HG03558 (cell line): ENCODE measurements at regions not wholly inside any gene's neighbourhood (a gene's known extent, or its start where the extent isn't known, plus 50 kb on each side); places are given as distances from the start of the nearest gene placed in this dataset.

Experiments used
- ATAC-seq: cut with Tn5 transposase; IDR thresholded peaks from one replicate; pipeline ENCODE4 v1.9.1; 2021; ENCODE audit warnings: moderate number of reproducible peaks; ENCODE audit not compliant: unreplicated experiment; ENCODE audit errors: extremely low read depth

DNA sequence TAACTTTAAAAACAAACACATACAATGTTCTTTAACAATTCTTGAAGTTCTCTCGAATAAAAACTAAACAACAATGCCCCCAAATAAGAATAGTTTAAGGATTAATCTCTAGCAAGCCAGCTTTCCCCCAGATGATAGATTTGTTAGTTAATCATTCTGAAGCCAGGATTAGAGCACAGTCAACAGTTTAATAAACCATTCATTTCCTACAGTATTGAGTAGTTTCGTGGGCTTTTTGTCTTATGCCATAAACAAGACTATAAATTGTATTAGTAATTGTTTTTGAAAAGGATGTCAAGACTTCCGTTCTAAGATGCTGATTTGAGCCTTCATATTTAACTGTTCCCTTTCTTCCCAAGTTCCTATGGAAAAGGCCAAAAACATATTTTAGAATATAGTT is 136.6 kb downstream of the PIK3R1 start:
- ATAC-seq, result no peak

DNA sequence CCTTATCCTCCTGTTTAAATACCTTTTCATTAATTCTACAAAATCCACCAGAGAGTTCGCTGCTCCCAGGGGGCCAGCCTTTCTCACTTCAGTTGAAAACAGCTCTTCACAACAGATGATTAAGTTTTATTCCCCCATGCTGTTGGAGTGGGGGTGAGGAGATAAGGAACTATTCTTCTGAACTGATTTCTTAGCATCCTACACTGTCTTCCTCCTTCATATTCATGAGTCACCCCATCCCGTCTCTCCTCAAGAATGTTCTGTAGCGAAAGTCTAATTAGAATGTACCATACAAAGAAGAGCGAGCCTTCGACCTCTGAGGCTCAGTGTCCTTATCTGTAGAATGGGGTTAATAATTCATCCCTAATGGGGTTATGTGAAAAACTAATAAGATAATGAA is 138.0 kb downstream of the PIK3R1 start:
- ATAC-seq, result no peak

DNA sequence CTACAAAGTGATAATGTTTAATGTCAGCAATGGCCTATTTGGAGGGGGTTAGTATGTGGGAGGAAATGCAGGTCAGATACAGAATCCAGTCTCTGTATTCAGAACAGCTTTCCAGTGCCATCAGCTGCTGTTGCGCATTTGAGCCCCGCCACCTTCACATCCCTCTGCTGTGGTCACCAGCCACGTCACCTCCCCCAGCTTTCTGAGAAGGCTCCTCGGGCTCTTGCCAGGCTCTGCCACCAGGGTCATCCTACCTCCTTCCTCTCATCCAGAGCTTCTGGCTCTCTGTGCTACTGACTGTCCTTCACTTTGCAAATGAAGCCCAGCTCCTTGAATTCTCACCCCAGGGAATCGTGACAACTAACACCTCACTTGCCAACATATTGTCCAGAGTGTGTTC is 138.8 kb downstream of the PIK3R1 start:
- ATAC-seq, result no peak

DNA sequence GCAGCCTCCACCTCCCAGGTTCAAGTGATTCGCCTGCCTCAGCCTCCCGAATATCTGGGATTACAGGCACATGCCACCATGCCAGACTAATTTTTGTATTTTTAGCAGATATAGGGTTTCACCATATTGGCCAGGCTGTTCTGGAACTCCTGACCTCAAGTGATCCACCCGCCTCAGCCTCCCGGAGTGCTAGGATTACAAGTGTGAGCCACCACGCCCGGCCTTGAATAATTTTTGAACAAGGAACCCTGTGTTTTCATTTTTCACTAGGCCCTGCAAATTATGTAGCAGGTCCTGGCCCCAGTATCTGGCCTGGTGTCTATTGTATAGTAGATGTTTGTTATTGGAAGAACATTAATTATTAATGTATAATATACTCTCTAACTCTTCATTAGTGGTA is 140.7 kb downstream of the PIK3R1 start:
- ATAC-seq, result no peak

DNA sequence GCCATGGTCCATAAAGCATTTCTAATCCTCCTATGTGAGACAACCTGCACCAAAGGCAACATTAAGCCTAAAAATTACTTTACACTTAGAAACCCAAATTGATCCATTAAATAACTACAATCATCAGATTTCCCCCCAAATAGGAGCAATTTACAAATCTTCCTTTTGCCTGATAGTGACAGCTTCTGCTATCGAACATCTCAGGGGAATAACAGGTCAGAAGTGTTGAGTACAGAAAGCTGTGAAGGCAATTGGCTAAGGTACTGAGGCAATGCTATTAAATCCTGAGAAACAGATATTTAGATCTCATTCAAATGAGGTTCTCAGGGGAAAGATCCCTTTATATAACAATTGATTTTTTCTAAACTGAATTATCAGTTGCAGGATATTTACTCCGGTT is 141.1 kb downstream of the PIK3R1 start:
- ATAC-seq, result no peak

DNA sequence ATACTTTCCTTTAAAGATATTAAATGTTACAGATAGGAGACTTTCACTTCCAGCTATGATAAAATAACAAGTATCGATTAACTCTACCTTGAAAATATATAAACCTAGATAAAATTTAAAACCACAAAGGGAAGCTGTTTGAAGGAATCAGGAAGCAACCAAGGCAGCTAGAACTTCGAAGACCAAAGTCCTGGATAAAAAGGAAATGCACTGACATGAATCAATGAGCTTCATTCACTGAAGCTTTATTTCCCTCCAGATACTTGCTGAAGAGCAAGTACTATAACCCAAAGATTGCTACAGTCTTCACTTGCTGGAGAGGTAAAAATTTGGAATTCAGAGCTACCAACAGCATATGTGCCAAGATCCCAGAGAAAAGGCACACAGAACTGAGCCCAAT is 144.1 kb downstream of the PIK3R1 start:
- ATAC-seq, result no peak

DNA sequence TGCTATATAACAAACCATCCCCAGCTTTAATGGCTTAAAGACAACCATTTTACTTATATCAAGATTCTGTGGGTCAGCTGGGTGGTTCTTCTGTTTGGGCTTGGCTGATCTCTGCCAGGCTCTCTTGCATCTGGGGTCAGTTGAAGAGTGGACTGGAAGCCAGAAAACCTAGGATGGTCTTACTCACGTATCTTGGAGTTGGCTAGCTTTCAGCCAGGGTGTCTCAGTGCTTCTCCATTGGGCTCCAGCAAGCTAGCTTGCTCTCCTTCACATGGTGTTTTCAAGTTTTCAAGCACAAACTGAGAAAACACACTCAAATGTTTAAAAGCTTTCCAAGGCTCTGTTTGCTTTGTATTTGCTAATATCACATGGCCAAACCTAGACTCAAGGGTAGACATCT is 146.8 kb downstream of the PIK3R1 start:
- no peak for ATAC-seq

DNA sequence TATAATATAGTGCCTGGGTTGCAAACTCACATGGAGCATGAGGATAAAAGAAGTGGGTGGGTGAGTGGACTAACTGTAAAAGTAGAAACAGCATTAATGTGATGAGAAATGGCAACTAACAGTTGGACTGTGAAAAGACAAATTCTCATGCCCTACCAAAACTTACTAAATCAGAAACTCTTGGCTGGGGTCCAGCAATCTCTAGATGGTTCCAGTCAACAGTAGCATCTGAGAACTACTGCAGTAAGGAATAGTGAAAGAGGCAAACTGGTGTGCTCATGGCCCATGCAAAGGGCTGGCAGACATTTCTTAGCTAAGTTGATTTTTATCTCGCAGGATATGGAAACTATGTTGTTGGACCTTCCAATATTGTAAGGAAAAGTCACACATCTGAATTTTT is 150.3 kb downstream of the PIK3R1 start:
- no peak for ATAC-seq

DNA sequence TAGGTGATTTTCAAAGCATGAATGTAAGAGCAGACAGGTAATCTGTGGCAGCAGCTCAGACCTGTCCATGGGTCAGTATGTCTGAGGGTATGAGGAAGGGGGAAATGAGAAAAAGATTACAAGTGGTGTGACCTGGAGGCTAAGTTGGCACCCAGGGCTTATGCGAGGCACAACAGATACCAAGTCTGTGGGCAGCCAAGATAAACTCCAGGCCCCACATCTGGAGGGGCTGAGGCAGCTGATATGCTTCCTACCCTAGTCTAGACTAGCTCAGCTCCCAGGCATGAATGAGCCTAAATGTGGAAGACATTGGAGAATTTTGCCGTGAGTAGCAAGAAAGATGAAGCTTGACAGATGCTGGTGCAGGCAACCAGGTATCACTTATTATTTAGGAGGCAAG is 151.7 kb downstream of the PIK3R1 start:
- ATAC-seq, result no peak

DNA sequence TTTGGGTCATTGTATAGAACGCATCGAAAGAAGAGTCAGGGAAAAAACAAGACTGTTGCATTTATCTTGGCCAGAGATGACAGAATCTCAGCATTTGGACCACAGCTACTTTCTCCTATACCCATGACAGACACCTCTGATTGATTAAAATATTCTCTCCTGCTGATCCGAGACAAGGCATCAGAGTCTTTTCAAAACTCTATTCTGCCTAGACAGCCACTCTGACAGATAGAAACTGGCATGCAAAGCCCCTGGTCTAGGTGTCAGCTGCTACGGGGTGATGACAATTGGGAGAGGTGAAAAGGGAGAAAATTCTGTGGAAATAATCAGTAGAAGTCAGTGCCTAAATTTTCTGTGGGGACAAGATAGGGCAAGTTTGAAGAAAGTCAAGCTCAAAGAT is 152.2 kb downstream of the PIK3R1 start:
- ATAC-seq, result no peak

DNA sequence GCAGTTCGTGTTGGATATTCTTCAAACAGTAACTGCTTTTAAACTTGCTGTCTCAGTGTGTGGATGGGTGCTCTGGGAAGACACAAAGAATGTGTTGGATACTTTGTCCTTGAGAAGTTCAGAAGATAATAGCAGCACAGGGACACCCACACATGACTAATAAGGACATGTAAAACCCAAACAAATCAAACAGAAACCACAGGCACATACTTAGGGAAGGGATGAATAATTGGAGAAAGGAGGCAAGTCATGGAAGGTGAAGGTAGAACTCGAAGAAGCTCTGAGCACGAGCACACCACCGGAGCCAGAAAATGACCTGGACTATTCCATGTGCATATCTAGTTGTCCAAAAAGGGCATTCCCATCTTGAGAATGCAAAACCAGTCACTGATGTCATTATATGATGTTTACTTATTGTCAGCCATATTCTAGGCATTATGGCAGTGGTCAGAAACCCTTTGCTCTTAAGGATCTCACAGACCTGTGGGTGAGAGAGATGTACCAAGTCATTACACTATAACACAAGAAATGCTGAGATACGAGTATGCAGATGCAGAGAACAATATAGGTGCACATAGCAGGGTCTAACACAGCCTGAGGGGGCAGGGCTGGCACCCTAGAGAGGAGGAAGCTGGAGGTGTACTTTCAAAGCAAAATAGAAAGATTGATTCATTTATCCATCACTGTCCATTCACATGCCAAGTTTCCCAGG is 152.9 kb downstream of the PIK3R1 start:
- ATAC-seq, result no peak

DNA sequence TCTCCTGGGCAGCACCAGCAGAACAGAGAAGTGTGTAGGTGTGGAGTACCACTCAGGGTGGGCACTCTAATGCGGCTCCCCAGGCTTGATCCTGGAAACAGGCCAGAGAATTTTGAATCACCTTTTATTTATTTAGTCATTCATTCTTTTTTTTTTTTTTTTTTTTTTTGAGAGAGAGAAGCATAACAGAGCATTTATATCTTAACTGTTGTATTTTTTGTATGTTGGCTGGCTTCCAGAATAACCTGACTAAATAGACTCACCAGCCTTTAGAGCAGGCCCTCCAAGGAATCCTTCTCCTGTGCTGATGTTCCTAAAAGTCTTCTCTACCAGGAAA is 153.4 kb downstream of the PIK3R1 start:
- ATAC-seq, result no peak

DNA sequence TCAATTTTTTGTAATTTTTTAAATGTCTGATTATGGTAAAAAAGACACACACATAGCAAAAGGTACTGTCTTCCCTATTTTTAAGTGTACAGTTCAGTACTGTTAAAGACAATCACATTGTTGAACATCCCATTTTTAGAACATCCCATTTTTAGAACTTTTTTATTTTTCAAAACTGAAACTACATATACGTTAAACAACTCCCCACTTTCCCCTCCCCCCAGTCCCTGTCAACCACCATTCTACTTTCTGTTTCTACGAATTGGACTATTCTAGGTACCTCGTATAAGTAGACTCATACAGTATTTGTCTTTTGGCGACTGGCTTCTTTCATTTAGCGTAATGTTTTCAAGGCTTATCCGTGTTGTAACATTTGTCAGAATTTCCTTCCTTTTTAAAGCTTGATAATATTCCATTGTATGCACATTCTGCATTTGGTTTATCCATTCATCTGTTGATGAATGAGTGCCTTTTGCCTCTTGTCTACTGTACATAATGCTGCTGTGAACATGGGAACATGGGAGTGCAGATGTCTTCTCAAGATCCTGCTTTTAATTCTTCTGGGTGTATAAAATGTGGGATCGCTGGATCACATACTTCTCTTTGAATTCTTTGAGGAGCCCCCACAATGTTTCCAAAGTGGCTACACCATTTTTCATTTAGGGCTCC is 154.0 kb downstream of the PIK3R1 start:
- no peak for ATAC-seq

DNA sequence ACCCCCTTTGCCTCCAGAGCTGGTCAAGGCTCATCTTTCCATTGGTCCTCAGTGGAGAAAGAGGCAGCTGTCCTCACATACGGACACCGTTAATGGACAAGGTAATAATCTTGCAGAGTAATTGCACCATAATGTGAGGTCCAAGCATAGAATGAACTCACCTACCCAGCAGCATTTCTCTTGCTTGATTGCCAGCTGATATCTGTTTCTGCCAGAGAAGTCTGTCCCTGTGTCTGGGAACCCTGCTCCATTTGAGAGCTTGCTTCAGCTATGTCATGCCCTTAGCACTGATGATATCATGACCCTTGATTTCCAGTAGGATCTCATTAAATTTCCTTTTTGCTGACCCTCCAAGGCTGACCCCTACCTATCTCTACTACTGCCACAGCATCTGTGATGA is 154.6 kb downstream of the PIK3R1 start:
- no peak for ATAC-seq

DNA sequence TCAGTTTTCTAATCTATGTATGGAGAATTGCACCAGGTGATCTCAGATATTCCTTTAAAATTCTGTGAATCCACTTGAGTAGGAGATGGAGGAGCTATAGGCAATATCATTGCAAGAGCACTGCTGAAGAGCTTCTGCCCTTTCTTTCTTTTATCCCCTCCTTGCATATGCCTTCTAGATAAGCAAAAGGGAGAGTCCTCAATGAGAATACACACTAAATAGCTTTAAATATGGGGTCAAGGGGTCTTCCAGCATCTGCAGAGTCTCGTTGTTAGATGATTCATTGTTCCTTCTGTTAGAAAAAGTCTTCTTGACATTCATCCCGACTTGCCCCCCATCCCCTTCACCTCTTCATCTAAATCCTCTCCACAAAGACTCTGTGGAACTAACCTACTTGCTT is 156.1 kb downstream of the PIK3R1 start:
- no peak for ATAC-seq

DNA sequence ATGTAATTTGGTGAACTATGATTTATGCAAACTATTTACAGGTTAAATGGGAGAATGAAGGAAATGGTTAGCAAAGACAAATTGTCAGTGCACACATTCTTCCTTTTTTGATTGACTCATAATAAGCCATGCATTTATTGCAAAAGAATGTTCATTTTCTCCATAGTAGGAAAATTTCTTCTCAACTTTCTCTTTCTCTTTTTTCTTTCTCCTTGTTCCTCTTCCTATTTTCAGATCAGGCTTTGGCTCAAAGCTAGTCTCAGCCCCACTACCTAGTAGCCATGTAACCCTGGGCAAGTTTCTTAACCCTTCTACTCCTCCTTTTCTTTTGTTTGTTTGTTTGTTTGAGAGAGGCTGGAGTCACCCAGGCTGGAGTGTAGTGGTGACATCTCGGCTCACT is 156.6 kb downstream of the PIK3R1 start:
- ATAC-seq, result no peak

DNA sequence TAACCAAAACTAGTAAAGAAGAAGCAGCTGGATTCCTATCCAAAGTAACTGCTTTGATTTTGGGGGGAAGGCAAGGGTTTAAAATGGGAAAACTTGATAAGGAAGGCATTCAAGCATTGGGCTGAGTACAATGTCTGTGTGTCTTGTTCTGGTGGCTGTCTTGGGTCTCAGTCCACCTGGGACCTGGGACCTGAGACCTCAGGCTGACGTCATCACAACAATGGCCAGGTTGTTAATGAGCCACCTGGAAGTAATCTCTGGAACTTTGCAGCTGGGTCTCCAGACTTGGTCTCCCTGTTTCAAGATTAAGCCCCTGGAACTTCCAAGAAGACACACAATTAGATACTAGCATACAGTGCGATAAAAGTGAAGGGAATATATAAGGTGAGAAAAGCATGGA is 157.5 kb downstream of the PIK3R1 start:
- no peak for ATAC-seq

DNA sequence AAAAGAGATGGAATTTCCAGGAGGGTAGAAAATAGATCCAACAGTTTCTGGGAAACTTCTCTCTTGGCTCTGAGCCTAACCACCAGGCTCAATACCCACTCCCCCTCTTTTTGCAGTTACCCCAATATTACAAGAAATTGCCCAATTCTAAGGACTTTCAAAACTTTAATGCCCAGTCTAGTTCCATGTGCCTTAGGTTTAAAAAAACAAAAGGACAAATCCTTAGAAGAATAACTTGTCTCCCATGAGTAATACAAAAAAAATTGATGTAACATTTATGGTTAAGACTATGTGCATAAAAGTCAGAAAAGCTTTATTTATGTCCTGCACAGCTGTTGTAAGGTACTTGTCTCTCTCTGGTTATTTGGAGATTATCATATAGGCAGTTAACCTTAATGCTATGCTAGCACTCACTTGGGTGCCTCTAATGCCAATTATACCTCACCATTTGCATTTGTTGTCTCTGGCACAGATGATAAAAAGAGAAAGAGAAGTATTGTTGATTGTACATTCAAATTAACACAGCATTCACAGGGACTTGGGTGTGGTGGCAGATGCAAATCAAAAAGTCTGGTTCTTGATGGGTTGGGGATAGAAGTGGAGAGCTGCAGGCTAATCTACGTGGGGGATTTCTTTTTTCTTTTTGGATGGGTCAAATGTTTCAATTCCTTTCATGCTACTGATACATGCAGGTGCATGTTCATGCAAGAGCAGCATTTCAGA is 159.4 kb downstream of the PIK3R1 start:
- ATAC-seq, result no peak

DNA sequence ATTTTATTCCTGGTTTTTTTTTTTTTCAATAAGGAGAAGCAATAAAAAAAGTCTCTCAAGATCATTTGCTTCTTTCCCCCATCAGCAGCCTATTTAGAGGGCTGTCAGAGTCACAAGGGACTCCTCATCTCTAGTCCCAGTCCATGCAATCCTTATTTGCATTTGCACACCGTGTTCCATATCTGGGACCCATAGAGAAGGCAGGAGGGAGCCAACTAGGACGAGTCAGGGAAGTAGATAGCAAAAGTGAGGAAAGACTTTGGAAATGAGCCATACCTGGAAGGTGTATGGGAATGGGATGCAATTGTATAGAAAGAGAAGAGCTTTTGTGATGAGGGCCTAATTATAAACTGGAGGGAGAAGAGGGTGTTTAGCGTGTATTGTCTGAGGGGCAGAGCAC is 160.0 kb downstream of the PIK3R1 start:
- no peak for ATAC-seq

DNA sequence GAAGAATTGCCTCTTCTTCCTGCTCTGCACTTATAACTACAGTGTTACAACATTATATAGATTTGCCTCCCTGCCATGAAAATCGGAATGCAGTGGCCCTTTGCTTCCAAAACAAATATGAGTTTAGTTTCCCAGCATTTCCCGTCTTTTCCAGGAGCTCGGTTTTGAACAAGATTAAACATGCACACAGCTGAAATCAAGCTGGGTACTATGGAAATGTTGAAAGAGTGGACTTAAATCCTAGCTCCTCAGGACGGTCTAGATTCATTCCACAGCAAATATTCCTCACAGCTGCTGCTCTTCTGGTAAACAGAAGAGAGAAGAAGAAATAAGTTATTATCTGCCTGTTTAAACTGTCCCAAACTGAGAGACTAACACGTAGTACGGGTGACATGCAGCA is 161.4 kb downstream of the PIK3R1 start:
- no peak for ATAC-seq

DNA sequence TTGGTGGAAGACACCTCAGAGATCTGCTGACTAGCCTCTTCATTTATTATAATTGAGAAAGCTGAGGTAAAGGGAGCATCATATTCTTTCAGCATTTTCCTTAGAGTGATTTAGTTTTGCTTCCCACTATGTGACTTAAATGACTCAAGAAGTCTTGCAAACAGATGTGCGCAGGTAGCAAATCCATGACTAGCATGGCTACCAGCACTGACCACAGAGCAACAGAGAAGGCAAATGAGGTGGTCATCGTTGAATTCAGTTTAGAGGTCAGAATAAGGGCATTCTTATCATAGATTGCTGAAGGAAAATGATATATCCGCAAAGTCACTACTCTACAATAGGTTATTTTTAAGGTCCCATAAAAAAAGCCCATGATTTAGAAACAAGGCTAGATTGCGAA is 162.2 kb downstream of the PIK3R1 start:
- no peak for ATAC-seq
